Activated T-cell treated with anti-CD3 and anti-CD28 coated beads for 4 hours (primary cell): ENCODE measurements at regions not wholly inside any gene's neighbourhood (a gene's known extent, or its start where the extent isn't known, plus 50 kb on each side); places are given as distances from the start of the nearest gene placed in this dataset.
"Not testable (repeated sequence)": the region's sequence is repeated elsewhere in the genome, so short reads cannot be mapped to it uniquely, and the experiment has no call there.

ENCODE experiments used
- DNase-seq: peaks from one replicate; pipeline ENCODE4 v3.0.0-alpha.2; 2020

DNA sequence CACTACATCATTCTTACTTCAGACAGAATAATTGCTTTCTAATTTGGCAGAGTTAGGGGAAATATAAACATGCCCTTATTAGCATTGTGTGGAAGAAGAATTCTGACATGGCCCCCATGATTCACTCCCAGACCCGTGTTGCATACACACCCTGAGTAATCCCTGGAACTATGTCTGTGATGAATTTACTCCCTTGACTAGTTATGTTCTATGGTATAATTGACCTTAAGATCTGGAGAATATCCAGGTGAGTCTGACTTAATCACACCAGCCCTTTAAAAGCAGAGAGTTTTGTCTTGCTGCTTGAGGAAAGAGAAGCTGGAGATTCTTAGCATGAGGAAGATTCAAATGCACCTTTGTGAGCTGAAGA is 262.9 kb downstream of the SOX4 start:
- DNase-seq: no peak

DNA sequence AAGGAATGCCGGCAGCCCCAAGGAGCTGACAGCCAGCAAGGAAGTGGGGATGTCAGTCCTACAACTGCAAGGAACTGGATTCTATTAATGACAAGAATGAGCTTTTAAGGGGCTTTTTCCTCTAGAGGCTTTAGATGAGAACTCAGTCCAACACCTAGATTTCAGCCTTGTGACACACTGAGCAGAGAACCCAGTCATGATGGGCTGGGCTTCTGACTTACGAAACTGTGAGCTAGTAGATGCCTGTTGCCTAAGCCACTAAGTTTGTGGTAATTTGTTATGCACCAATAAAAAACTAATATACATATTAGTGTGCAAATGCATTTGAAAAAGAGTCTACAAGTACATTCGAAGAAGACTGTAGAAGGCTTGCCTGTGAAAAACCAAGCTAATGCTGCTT is 263.3 kb downstream of the SOX4 start:
- DNase-seq: no peak

DNA sequence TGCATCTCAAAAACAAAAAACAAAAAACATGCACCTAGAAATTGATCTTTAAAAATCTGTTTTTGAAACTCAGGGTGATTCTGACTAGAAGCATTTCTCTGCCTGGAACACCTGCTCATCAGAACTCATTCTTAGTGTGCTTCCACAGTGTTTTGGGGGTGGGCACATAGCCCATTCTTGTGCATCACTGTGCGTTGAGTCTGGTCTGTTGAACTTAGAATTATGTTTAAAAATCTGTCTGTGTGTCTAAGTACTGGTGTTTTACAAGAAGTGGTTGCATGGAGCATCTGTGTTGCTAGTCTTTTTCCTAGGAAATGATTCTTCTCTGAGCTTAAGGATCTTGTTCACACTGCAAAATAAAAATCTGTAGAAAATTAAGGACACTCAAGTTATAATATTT is 264.5 kb downstream of the SOX4 start:
- no peak for DNase-seq

DNA sequence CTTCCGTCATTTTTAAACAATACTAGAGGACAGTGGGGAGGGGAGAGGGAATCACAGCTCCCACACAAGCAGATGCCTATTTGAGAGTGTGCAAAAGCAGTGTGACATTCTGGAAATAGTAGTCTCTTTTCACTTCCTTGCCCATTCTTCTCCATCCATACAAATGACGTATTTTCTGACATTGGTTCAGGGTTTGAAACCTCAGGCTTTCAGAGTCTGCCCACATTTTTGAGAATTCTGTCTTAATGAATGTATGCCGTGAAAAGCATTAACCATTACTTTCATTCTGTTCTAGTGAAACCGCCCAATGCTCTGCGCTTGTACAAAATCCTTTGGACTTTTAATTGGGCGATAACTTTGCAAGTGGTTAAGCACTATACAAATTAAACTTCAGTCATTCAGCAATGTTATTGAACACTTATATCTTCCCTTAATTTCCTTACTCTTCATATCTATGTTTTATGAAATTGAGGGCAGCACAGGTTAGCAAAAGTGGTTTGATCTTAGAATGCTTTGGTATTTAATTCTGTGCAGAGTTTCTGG is 265.7 kb downstream of the SOX4 start:
- no peak for DNase-seq

DNA sequence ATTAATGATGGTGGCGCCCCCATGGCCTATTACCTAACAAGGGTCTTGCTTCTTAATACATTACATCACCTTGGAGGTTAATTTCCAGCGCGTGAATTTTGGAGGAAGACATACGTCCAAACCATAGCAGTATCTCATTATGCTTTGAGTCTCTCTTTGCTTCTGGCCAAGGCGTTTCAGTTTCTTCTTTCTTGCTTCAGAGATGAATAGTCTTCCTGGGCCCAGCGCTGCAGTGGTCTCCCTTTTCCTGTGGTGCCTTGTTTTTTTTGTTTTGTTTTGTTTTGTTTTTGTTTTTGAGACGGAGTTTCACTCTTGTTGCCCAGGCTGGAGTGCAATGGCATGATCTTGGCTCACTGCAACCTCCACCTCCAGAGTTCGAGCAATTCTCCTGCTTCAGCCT is 268.4 kb downstream of the SOX4 start:
- no peak for DNase-seq

DNA sequence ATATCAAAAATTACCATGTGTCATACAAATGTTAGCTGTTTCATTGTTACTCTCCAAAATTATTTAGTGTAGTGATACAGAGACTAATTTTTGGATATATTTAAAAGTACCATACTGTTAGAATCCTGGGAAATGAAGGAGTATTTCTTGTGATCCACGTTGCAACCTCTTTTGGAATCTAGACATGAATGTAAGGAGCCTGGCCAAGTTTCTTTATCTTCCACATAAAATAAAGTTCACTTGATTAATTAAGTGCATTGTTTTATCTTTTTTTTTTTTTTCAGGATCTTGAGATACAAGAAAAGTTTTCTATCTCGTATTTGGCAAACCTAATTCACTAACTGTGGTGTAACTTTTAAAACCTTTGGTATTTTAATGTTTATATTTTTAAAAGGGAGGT is 270.7 kb downstream of the SOX4 start:
- no peak for DNase-seq

GRCh38 chr6:21868226-21868625 is 274.7 kb downstream of the SOX4 start:
- DNase-seq: no peak

DNA sequence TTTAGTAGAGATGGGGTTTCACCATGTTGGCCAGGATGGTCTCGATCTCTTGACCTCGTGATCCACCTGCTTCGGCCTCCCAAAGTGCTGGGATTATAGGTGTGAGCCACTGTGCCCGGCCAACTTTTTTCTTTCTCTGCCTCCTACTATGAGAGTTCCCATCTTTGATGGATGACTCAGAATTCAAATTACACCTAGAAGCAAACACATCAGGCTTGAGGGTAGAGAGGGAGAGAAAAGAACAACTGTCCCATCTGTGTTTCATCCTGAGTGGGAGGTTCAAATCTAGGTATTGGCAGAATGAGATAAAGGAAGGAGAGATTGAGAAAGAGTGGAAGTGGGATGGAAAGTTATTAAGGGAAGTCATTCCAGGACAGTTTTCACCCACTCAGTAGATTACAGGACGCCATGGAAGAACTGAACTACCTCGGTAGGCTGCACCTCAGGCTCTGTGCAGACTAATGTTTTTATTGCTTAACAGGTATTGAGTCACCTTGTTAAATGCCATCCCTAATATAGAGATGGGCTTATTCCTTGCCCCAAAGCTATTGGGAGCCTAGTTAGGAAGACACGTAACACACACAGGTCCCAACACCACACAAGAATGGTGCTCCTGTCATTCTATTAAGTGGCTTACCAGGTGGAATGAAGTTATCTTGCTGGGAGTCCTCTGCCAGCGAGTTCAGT is 275.7 kb downstream of the SOX4 start:
- no peak for DNase-seq

GRCh38 chr6:21870076-21870730 is 276.7 kb downstream of the SOX4 start:
- DNase-seq: no peak

GRCh38 chr6:21871831-21872230 is 278.3 kb downstream of the SOX4 start:
- no peak for DNase-seq

- DNase-seq: no peak
Measured at GRCh38 chr6:21872749-21873148, 279.2 kb downstream of the SOX4 start.

DNA sequence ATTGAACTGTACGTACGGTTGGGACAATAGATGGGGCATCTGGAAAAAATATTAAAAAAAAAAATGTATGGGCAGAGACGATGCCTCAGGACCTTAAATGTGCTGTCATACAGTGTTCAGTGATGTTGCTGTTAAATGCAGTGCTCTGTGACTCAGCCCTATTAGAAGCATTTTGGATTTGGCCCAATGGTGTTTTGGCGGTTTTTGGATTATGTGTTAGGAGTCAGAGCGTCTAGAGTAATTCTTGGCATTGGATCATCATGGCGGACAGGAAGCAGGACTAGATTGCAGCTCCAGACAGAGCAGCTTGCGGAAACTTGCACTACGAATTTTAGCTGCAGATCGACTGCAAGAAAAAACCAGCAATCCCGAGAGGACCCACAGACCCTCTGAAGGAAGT is 280.0 kb downstream of the SOX4 start:
- no peak for DNase-seq

- no peak for DNase-seq
Measured at GRCh38 chr6:21874372-21874771, 280.8 kb downstream of the SOX4 start.

- DNase-seq: not testable (repeated sequence)
Measured at GRCh38 chr6:21877037-21877436, 283.5 kb downstream of the SOX4 start.

DNA sequence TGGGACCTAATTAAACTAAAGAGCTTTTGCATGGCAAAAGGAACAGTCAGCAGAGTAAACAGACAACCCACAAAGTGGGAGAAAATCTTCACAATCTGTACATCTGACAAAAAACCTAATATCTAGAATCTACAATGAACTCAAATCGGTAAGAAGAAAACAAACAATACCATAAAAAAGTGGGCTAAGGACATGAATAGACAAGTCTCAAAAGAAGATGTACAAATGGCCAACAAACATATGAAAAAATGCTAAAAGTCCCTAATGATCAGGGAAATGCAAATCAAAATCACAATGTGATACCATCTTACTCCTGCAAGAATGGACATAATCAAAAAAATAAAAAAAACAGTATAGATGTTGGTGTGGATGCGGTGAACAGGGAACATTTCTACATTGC is 286.7 kb downstream of the SOX4 start:
- not testable (repeated sequence) for DNase-seq

DNA sequence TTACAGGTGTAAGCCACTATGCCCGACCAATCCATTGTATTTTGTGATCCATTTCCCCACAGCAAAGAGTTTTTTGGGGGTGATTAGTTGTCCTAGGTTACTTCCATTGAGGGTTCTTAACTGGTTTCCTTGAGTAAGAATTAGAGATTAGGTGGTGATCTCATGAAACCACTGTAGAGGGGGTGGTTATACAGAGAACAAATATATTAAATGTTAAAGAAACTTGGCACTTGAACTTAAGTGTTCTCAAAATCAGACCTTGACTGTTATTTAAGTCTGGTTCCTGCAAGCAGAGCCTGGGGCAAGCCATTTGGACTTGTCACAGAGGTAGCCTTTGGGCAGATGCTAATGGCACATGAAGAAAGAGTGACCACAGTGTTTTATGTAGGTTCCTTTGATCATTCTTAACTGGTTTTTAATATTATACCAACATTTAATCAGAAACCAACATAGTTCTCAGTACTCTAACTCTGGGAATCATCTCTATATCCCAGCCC is 288.5 kb downstream of the SOX4 start:
- no peak for DNase-seq

- DNase-seq: no peak
Measured at GRCh38 chr6:21883595-21884328, 290.2 kb downstream of the SOX4 start.

DNA sequence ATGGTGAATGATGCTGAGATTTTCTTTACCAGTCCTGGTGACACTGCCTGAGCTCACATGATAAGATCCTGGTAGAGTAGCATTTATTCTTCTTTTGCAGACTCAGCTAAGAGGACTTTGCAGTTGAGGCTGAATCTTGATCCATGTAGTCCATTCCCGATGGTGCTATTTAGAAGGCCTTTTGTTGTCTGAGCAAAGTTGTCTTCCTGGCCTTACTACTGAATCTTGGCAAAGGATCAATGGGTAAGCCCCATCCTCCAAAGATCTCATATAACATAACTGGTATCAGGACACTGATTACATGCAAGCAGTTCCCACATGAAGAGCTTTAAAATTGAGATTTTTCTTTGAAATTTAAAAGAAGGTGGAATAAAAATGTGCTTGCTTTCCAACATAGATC is 291.6 kb downstream of the SOX4 start:
- no peak for DNase-seq

GRCh38 chr6:21885532-21886114 is 292.1 kb downstream of the SOX4 start:
- no peak for DNase-seq

GRCh38 chr6:21886542-21887151 is 293.1 kb downstream of the SOX4 start:
- DNase-seq: no peak

DNA sequence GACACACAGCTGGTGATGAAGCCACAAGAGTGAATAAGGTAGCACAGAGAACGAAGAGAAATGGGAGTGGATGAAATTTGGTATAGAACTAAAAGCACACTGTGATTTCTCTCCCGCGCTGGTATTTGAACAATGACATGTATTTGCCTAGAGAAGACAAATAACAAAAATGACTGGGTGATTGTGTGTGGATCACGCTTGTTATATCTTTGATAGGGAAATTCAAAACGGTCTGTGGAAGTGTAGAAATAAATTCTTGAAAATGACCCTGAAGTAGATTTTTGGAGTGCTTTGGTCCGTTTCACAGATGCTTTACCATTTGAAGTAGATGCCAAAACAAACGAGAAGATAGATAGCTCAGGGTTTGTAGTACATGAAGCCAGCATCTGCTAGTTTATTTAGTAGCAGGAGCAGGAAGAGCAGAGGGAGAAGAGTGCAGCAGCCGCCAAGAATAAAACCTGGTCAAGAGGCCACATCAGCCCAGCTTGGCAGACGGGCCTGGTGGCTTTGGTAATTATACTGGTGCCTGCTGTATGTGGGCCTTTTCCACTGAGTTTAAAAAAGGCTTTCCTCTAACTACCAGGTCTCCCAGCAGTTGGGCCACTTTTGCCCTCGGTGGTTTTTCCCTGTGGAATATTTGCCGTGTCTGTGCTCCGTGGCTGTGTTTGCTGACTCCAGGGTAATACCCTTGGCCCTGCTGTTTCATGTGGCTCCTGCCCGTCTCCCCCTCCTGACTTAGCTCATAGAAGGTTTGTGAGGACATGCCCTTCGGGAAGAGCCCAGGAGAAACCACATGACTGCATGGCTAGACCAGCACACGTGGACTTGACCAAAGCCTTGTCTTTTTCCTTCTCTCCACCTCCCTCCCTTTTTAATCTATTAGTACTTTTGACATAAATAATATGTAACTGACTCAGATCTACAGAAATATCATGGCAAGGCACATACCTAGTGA is 294.0 kb downstream of the SOX4 start:
- DNase-seq: no peak

DNA sequence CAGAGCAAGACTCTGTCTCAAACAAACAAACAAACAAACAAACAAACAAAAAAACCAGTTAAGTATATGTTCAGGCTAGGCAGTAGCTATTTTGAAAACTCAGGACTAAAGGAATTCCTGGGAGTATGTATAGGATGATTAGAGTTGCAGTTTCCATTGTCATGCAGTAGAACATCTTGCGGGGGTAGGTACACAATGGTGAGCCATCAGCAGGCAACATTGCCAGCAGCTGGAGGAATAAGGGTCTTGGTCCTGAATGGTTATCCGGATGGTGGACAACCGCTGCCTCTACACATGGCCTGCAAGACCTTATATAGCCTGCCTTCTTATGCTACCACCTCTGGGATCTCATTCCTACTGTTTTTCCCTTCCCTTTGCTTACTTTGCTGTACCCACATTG is 297.5 kb downstream of the SOX4 start:
- DNase-seq: no peak
